H1 (cell line): ENCODE measurements at regions not wholly inside any gene's neighbourhood (a gene's known extent, or its start where the extent isn't known, plus 50 kb on each side); places are given as distances from the start of the nearest gene placed in this dataset.

Experiments
- BCL11A ChIP-seq, 2 experiments: IDR thresholded peaks; one replicate each; pipeline ENCODE4 v1.6.1; 2011; ENCODE audit warnings: low read depth in 2 of 2, low read length in 2 of 2, mild to moderate bottlenecking in 2 of 2
- EZH2 ChIP-seq: fragments of 200-600 bp; sonication (generic); IDR thresholded peaks from 2 replicates; pipeline ENCODE4 v1.7.1; 2012; ENCODE audit warnings: low read depth, mild to moderate bottlenecking, moderate library complexity, low read length, inconsistent platforms; ENCODE audit not compliant: severe bottlenecking
- HDAC6 ChIP-seq: IDR thresholded peaks from one replicate; pipeline ENCODE4 v1.7.1; 2012; ENCODE audit warnings: low read depth, mild to moderate bottlenecking, inconsistent platforms, low read length, moderate library complexity

GRCh38 chr1:112058815-112059450 is 69.5 kb upstream of the KCND3 start (continued):
- TF ChIP-seq BCL11A (IDR thresholded peaks at IDR 0.05; ENCODE audit: low read depth in 2 of 2, low read length in 2 of 2) = no peak
- TF ChIP-seq EZH2 = no peak
- TF ChIP-seq HDAC6 = no peak
- TF ChIP-seq, all 59 proteins: peak for 3
